ENCODE measurements at regions not wholly inside any gene's neighbourhood (a gene's known extent, or its start where the extent isn't known, plus 50 kb on each side); places are given as distances from the start of the nearest gene placed in this dataset.

GRCh38 chr10:29084681-29085307 lies 204.1 kb upstream of the LYZL1 start:
- ChIA-PET POLR2A (no interaction called here), CTCF (no interaction called here)
- no peak for DNase-seq (ENCODE audit: extremely low spot score)
- no peak for TF ChIP-seq CTCF (IDR thresholded peaks at IDR 0.05; ENCODE audit: control extremely low read depth, extremely low read depth, low read depth, missing control alignments)

- CTCF ChIA-PET: no interaction called here
- TF ChIP-seq CTCF (IDR thresholded peaks at IDR 0.05; ENCODE audit: control extremely low read depth, extremely low read depth, low read depth, missing control alignments): no peak
- DNase-seq (ENCODE audit: extremely low spot score): no peak
- POLR2A ChIA-PET: no interaction called here
Observed at GRCh38 chr10:29089091-29089490, 199.8 kb upstream of the LYZL1 start.

- DNase-seq (ENCODE audit: extremely low spot score): no peak
- ChIA-PET CTCF (interaction anchor here (1.6 kb wide), 1 partner anchor 11 kb away, joined by 4 read pairs; no protein-coding TSS in a partner anchor), POLR2A (no interaction called here)
- TF ChIP-seq CTCF (IDR thresholded peaks at IDR 0.05; ENCODE audit: control extremely low read depth, extremely low read depth, low read depth, missing control alignments): no peak
Observed at GRCh38 chr10:29096303-29096824, 192.5 kb upstream of the LYZL1 start.

GRCh38 chr10:29098423-29098822 lies 190.4 kb upstream of the LYZL1 start:
- ChIA-PET CTCF (no interaction called here), POLR2A (no interaction called here)
- DNase-seq (ENCODE audit: extremely low spot score): no peak
- TF ChIP-seq CTCF (IDR thresholded peaks at IDR 0.05; ENCODE audit: control extremely low read depth, extremely low read depth, low read depth, missing control alignments): no peak

GRCh38 chr10:29099001-29099400 lies 189.9 kb upstream of the LYZL1 start:
- CTCF ChIA-PET: no interaction called here
- TF ChIP-seq CTCF (IDR thresholded peaks at IDR 0.05; ENCODE audit: control extremely low read depth, extremely low read depth, low read depth, missing control alignments): no peak

GRCh38 chr10:29099415-29099814 lies 189.5 kb upstream of the LYZL1 start:
- DNase-seq (ENCODE audit: extremely low spot score): no peak
- CTCF ChIA-PET: no interaction called here
- POLR2A ChIA-PET: no interaction called here

More at GRCh38 chr10:29099001-29099400, 189.9 kb upstream of the LYZL1 start:
- DNase-seq (ENCODE audit: extremely low spot score): no peak
- POLR2A ChIA-PET: no interaction called here

More at GRCh38 chr10:29099415-29099814, 189.5 kb upstream of the LYZL1 start:
- TF ChIP-seq CTCF (IDR thresholded peaks at IDR 0.05; ENCODE audit: control extremely low read depth, extremely low read depth, low read depth, missing control alignments): no peak

All from GM10248 (cell line).